GM12878 (cell line): ENCODE measurements at regions not wholly inside any gene's neighbourhood (a gene's known extent, or its start where the extent isn't known, plus 50 kb on each side); places are given as distances from the start of the nearest gene placed in this dataset.
A peak's percentile ranks its signal among the peaks of the same experiment; 100 is the strongest.

Source experiments
- ATAC-seq: fragments of 200-7000 bp; cut with Tn5 transposase; 3 replicates; pipeline ENCODE4 v1.9.1; 2020; ENCODE audit warnings: mild to moderate bottlenecking, moderate library complexity
- BruUV-seq: library from RNA; stranded (reverse); fragments of 400-500 nt; replicated peaks from 2 replicates; lab custom pipeline; 2021; lab: Mats Ljungman, UMichigan
- CTCF ChIA-PET: fragments of 300-600 bp; sonication (Branson Sonifier 250); formaldehyde crosslinking; extraction: SDS; loops from one replicate; lab custom pipeline; 2021; ENCODE audit warnings: inconsistent platforms; lab: Yijun Ruan, JAX
- POLR2A ChIA-PET: fragments of 350-600 bp; formaldehyde crosslinking; extraction: SDS; loops from one replicate; lab custom pipeline; 2021; ENCODE audit warnings: inconsistent platforms; lab: Charles Lee
- RAD21 ChIA-PET: fragments of 300-600 bp; sonication (Branson Sonifier 250); formaldehyde crosslinking; loops from one replicate; lab custom pipeline; 2023; ENCODE audit warnings: antibody characterized with exemption; ENCODE audit not compliant: unreplicated experiment; lab: Charles Lee
- SMC1A ChIA-PET: fragments of 300-600 bp; sonication (Branson Sonifier 250); formaldehyde crosslinking; loops from one replicate; lab custom pipeline; 2023; ENCODE audit not compliant: unreplicated experiment, uncharacterized antibody; lab: Charles Lee
- DNase-seq: peaks from one replicate; pipeline ENCODE4 v3.0.0-alpha.2; 2011; ENCODE audit warnings: low read depth, low spot score
- FAIRE-seq: peaks from 3 replicates; lab custom pipeline; 2011; peaks lifted over from hg19 to GRCh38; lab: Jason Lieb, UNC
- H2AFZ ChIP-seq: 2 replicates; pipeline ENCODE4 v1.6.0; 2011; ENCODE audit warnings: low read depth, low read length, control low read depth; ENCODE audit not compliant: control insufficient read depth
- H3K27ac ChIP-seq: 2 replicates; pipeline ENCODE4 v1.5.1; 2011; ENCODE audit warnings: control low read depth; ENCODE audit not compliant: control insufficient read depth, insufficient read depth
- H3K27me3 ChIP-seq, 2 experiments: replicated peaks in 1 of 2; 2 replicates each; pipeline versions ENCODE4 v1.6.0 to v1.6.1; 2011; ENCODE audit warnings: low read length in 1 of 2; ENCODE audit not compliant: control insufficient read depth in 2 of 2, insufficient read depth in 2 of 2
- H3K36me3 ChIP-seq, 2 experiments: 2 replicates each; pipeline ENCODE4 v1.5.1; 2011; ENCODE audit warnings: low read length in 1 of 2; ENCODE audit not compliant: control insufficient read depth in 2 of 2, insufficient read depth in 2 of 2
- H3K4me1 ChIP-seq: 2 replicates; pipeline ENCODE4 v1.6.1; 2011; ENCODE audit warnings: mild to moderate bottlenecking, low read length, moderate library complexity, mixed read lengths; ENCODE audit not compliant: control insufficient read depth, insufficient read depth
- H3K4me2 ChIP-seq: 2 replicates; pipeline ENCODE4 v1.6.0; 2011; ENCODE audit warnings: control low read depth; ENCODE audit not compliant: control insufficient read depth, insufficient read depth
- H3K4me3 ChIP-seq: fragments of 200-600 bp; sonication (generic); 2 replicates; pipeline ENCODE4 v1.5.1; 2016
- H3K79me2 ChIP-seq: 2 replicates; pipeline ENCODE4 v1.6.0; 2011; ENCODE audit warnings: low read length; ENCODE audit not compliant: control insufficient read depth, insufficient read depth
- H3K9ac ChIP-seq: 2 replicates; pipeline ENCODE4 v1.8.0; 2011; ENCODE audit warnings: low read length, control low read depth, mixed read lengths; ENCODE audit not compliant: control insufficient read depth, insufficient read depth
- H3K9me3 ChIP-seq: replicated peaks from 3 replicates; pipeline ENCODE4 v1.5.1; 2011; ENCODE audit warnings: mild to moderate bottlenecking, low read length; ENCODE audit not compliant: control insufficient read depth, insufficient read depth
- H4K20me1 ChIP-seq: 2 replicates; pipeline ENCODE4 v1.6.0; 2011; ENCODE audit not compliant: control insufficient read depth, insufficient read depth
- CREM ChIP-seq: IDR thresholded peaks from 2 replicates; pipeline ENCODE4 v1.6.1; 2014; ENCODE audit warnings: antibody characterized with exemption, low read depth
- EGR1 ChIP-seq, 2 experiments: IDR thresholded peaks; 1 replicate in 1 of 2; 2 replicates in 1 of 2; pipeline ENCODE4 v1.6.1; 2011 to 2012; ENCODE audit warnings: low read depth in 2 of 2, low read length in 2 of 2, borderline replicate concordance in 1 of 2, mild to moderate bottlenecking in 1 of 2, moderate library complexity in 1 of 2
- MAX ChIP-seq: IDR thresholded peaks from 2 replicates; pipeline ENCODE4 v1.6.1; 2012; ENCODE audit warnings: low read depth, low read length, improper control_type of control experiment
- MTA3 ChIP-seq: IDR thresholded peaks from 2 replicates; pipeline ENCODE4 v1.6.1; 2012; ENCODE audit warnings: low read length, inconsistent platforms, borderline replicate concordance
- NFIC ChIP-seq: IDR thresholded peaks from 2 replicates; pipeline ENCODE4 v1.6.1; 2012; ENCODE audit warnings: low read depth, mild to moderate bottlenecking, inconsistent platforms, low read length, moderate library complexity
- SKIL ChIP-seq: fragments of 450-650 bp; IDR thresholded peaks from 2 replicates; pipeline ENCODE4 v1.6.1; 2017; ENCODE audit warnings: mild to moderate bottlenecking, low read depth, inconsistent platforms; ENCODE audit not compliant: poor library complexity, severe bottlenecking
- SREBF1 ChIP-seq: IDR thresholded peaks from 2 replicates; pipeline ENCODE4 v1.6.1; 2012; ENCODE audit warnings: mild to moderate bottlenecking, low read length
- WRNIP1 ChIP-seq: IDR thresholded peaks from 2 replicates; pipeline ENCODE4 v1.6.1; 2011; ENCODE audit warnings: low read depth, low read length, improper control_type of control experiment, borderline replicate concordance
- ZNF24 ChIP-seq: fragments of 450-650 bp; IDR thresholded peaks from 2 replicates; pipeline ENCODE4 v1.6.1; 2017; ENCODE audit warnings: antibody characterized with exemption, mild to moderate bottlenecking
- ZNF384 ChIP-seq: IDR thresholded peaks from 2 replicates; pipeline ENCODE4 v1.6.1; 2012; ENCODE audit warnings: low read depth, mild to moderate bottlenecking, low read length, improper control_type of control experiment, borderline replicate concordance
- WGBS: methylation state at CpG from one replicate; pipeline ENCODE4 v1.1.6; 2016; ENCODE audit warnings: low lambda C conversion rate; ENCODE audit not compliant: insufficient replicate concordance, insufficient coverage; ENCODE audit errors: missing lambda C conversion rate; 5-methylcytosine and 5-hydroxymethylcytosine counted together
- in situ Hi-C: fragments of 300-500 bp; cut with MboI; formaldehyde crosslinking; loops from 9 replicates; pipeline ENCODE4 v1.14.3; 2018; ENCODE audit warnings: mixed read lengths
- intact Hi-C: fragments of 100-400 bp; cut with micrococcal nuclease; formaldehyde crosslinking; loops from one replicate; pipeline ENCODE4 v1.14.2; 2022; ENCODE audit not compliant: unreplicated experiment
- TF ChIP-seq, protein P1 (sequence below): IDR thresholded peaks from 2 replicates; pipeline ENCODE4 v1.6.1; 2012; ENCODE audit warnings: low read length, inconsistent platforms

DNA sequence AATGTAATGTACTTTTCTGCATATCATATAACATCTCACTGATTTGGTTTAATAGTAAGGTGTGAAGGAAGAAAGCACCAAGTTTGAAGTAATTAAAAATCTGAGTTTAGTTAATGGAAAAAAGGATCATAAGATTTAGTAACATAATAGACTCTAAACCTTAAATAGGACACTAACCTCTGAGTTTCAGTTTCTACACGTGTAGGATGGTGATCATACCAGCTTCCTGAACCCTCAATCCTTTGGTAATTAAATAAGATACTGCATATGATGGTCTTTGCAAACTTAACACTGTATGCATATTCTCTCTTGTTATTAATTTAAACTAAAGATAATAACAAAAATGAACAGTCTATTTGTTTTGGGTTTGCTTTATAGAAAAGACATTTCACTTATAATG lies 216.8 kb downstream of the NUP35 start (continued):
- TF ChIP-seq MTA3 (no peak), WRNIP1 (no peak), SKIL (no peak)

DNA sequence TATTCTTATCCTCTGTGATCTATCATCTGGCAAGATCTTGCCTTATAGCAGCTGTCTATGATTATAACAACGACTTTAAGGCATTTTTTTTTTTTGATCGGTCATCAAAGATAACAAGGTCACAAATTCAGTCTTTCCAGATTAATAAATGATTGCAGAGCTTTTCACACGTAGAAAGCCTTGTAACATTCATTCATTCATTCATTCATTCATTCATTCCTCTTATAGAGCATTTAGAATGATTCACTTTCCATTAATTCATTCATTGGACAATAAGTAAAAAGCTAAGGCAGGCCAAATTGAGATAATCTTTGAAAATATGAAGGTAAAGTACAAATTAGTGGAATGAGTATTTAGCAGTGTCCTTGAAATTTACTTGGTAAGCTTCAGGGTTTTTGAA lies 223.7 kb downstream of the NUP35 start:
- no peaks in the 10 kb centered on the region for H3K36me3 ChIP-seq
- H2AFZ ChIP-seq: no peak overlapping the region
- DNase-seq (no peak), FAIRE-seq (no peak), ATAC-seq (no peak)
- ChIA-PET SMC1A (interaction anchor here (0.7 to 3.3 kb wide), 8 partner anchors 9 to 148 kb away, joined by 3 to 18 read pairs (median 4); no protein-coding TSS in a partner anchor), POLR2A (no interaction called here), CTCF (interaction anchor here (0.8 to 3.0 kb wide), 4 partner anchors 11 to 99 kb away, joined by 3 to 16 read pairs (median 4); no protein-coding TSS in a partner anchor), RAD21 (interaction anchor here (0.6 to 1.5 kb wide), 3 partner anchors 33 to 99 kb away, joined by 3 to 4 read pairs (median 3); no protein-coding TSS in a partner anchor)
- BruUV-seq: no TSS peak
- no peak for TF ChIP-seq MAX
- no peak for TF ChIP-seq NFIC
- no peak for TF ChIP-seq ZNF384
- TF ChIP-seq EGR1 (IDR thresholded peaks at IDR 0.05; ENCODE audit: borderline replicate concordance in 1 of 2, low read depth in 2 of 2, low read length in 2 of 2): no peak
- peak; percentile 94 for TF ChIP-seq ZNF24
- no peak for TF ChIP-seq SREBF1
- TF ChIP-seq CREM: no peak
- TF ChIP-seq, protein P1, sequence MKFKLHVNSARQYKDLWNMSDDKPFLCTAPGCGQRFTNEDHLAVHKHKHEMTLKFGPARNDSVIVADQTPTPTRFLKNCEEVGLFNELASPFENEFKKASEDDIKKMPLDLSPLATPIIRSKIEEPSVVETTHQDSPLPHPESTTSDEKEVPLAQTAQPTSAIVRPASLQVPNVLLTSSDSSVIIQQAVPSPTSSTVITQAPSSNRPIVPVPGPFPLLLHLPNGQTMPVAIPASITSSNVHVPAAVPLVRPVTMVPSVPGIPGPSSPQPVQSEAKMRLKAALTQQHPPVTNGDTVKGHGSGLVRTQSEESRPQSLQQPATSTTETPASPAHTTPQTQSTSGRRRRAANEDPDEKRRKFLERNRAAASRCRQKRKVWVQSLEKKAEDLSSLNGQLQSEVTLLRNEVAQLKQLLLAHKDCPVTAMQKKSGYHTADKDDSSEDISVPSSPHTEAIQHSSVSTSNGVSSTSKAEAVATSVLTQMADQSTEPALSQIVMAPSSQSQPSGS: no peak
- no peak overlapping the region for H3K4me2 ChIP-seq
- no peaks in the 10 kb centered on the region for H3K27me3 ChIP-seq
- WGBS: 43% methylated on average over 3 of the region's 3 CpGs
- peaks cover 4% of the 10 kb centered on the region; the same call in 1 of the 2 replicates for H3K4me1 ChIP-seq
- intact Hi-C loops: no loop called here
- no peak overlapping the region for H3K9ac ChIP-seq
- H3K4me3 ChIP-seq: no peak overlapping the region
- H3K9me3 ChIP-seq: no peaks in the 10 kb centered on the region
- in situ Hi-C loops: no loop called here
- H3K79me2 ChIP-seq: no peaks in the 10 kb centered on the region
- no peaks in the 10 kb centered on the region for H4K20me1 ChIP-seq
- no peak overlapping the region for H3K27ac ChIP-seq
